ENCODE measurements at regions not wholly inside any gene's neighbourhood (a gene's known extent, or its start where the extent isn't known, plus 50 kb on each side); places are given as distances from the start of the nearest gene placed in this dataset.

DNA sequence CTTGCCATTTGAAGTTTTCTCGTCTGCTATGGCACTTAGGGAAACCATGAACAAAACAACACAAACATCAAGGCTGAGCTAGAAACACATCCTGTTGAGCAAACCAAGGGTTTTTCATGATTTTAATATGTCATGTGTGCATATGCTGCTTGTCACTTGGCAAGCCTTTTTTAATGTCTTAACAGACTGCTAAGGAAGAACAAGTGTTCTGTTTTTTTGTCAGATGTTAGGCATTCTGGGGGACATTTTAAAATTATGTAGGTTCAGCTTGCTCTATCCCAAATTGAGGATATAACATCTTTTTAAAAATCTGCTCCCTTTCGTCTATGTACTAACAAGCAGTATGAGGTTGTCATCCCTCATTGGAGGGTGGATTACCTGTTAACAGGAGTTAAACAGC, 150.3 kb downstream of the HTR1A start (continued):
- TF ChIP-seq ATF2 (IDR thresholded peaks at IDR 0.05; ENCODE audit: low read length) (no peak), HDAC2 (IDR thresholded peaks at IDR 0.05; ENCODE audit: borderline replicate concordance in 1 of 2, low read depth in 2 of 2, low read length in 2 of 2) (no peak)

All from H1 (cell line).